HEK293 (cell line): ENCODE measurements at regions not wholly inside any gene's neighbourhood (a gene's known extent, or its start where the extent isn't known, plus 50 kb on each side); places are given as distances from the start of the nearest gene placed in this dataset.

Experiments
- ATF2 ChIP-seq: fragments of 450-650 bp; formaldehyde crosslinking; IDR thresholded peaks from 2 replicates; pipeline ENCODE4 v1.5.1; 2016; ENCODE audit warnings: missing biosample characterization, missing genetic modification characterization, low read depth
- CTCF ChIP-seq: fragments of 450-650 bp; formaldehyde crosslinking; IDR thresholded peaks from 2 replicates; pipeline ENCODE4 v1.5.1; 2016; ENCODE audit warnings: missing biosample characterization, missing genetic modification characterization
- KLF16 ChIP-seq: fragments of 450-650 bp; formaldehyde crosslinking; IDR thresholded peaks from 2 replicates; pipeline ENCODE4 v1.5.1; 2017; ENCODE audit warnings: missing biosample characterization, missing genetic modification characterization
- PRDM10 ChIP-seq: fragments of 450-650 bp; formaldehyde crosslinking; IDR thresholded peaks from 2 replicates; pipeline ENCODE4 v1.5.1; 2016; ENCODE audit warnings: missing biosample characterization, missing genetic modification characterization
- YY1 ChIP-seq: fragments of 450-650 bp; formaldehyde crosslinking; IDR thresholded peaks from 2 replicates; pipeline ENCODE4 v1.5.1; 2018; ENCODE audit warnings: missing biosample characterization, missing genetic modification characterization
- ZBTB1 ChIP-seq: fragments of 450-650 bp; formaldehyde crosslinking; IDR thresholded peaks from 2 replicates; pipeline ENCODE4 v1.5.1; 2016; ENCODE audit warnings: missing biosample characterization, missing genetic modification characterization
- ZNF2 ChIP-seq: fragments of 450-650 bp; formaldehyde crosslinking; IDR thresholded peaks from 2 replicates; pipeline ENCODE4 v1.5.1; 2016; ENCODE audit warnings: missing biosample characterization, missing genetic modification characterization
- ZNF768 ChIP-seq: fragments of 450-650 bp; formaldehyde crosslinking; IDR thresholded peaks from 2 replicates; pipeline ENCODE4 v1.5.1; 2018; ENCODE audit warnings: missing biosample characterization, mild to moderate bottlenecking, missing genetic modification characterization

GRCh38 chr10:127815147-127815546 is 77.6 kb downstream of the CLRN3 start:
- TF ChIP-seq ZNF768 (no peak), CTCF (tag by site-specific recombination) (no peak), ATF2 (tag by site-specific recombination) (no peak), KLF16 (tag by site-specific recombination) (no peak), PRDM10 (tag by site-specific recombination) (no peak), ZBTB1 (tag by site-specific recombination) (no peak), ZNF2 (tag by site-specific recombination) (no peak), YY1 (no peak)
